ENCODE measurements at regions not wholly inside any gene's neighbourhood (a gene's known extent, or its start where the extent isn't known, plus 50 kb on each side); places are given as distances from the start of the nearest gene placed in this dataset.
A peak's percentile ranks its signal among the peaks of the same experiment; 100 is the strongest.
"Not testable (repeated sequence)": the region's sequence is repeated elsewhere in the genome, so short reads cannot be mapped to it uniquely, and the experiment has no call there.

GRCh38 chr12:46711756-46712155 is 114.0 kb downstream of the SLC38A4 start:
- no peak for DNase-seq (ENCODE audit: low spot score)

- no peak for DNase-seq (ENCODE audit: low spot score)
Measured at GRCh38 chr12:46710125-46710743, 115.6 kb downstream of the SLC38A4 start.

GRCh38 chr12:46702581-46703344 is 123.0 kb downstream of the SLC38A4 start:
- DNase-seq (ENCODE audit: low spot score): no peak

GRCh38 chr12:46701356-46701755 is 124.4 kb downstream of the SLC38A4 start:
- DNase-seq (ENCODE audit: low spot score): no peak

GRCh38 chr12:46699986-46700385 is 125.8 kb downstream of the SLC38A4 start:
- no peak for DNase-seq (ENCODE audit: low spot score)

- DNase-seq (ENCODE audit: low spot score): no peak
Measured at GRCh38 chr12:46698003-46698402, 127.8 kb downstream of the SLC38A4 start.

- DNase-seq (ENCODE audit: low spot score): no peak
Measured at GRCh38 chr12:46693518-46693917, 132.3 kb downstream of the SLC38A4 start.

- DNase-seq (ENCODE audit: low spot score): no peak
Measured at GRCh38 chr12:46693034-46693433, 132.8 kb downstream of the SLC38A4 start.

GRCh38 chr12:46692606-46693005 is 133.2 kb downstream of the SLC38A4 start:
- no peak for DNase-seq (ENCODE audit: low spot score)

GRCh38 chr12:46686267-46686942 is 139.4 kb downstream of the SLC38A4 start:
- DNase-seq (ENCODE audit: low spot score): no peak

- not testable (repeated sequence) for DNase-seq (ENCODE audit: low spot score)
Measured at GRCh38 chr12:46684243-46684642, 141.6 kb downstream of the SLC38A4 start.

GRCh38 chr12:46682148-46682547 is 143.6 kb downstream of the SLC38A4 start:
- peak; percentile 8 for DNase-seq (ENCODE audit: low spot score)

- DNase-seq (ENCODE audit: low spot score): no peak
Measured at GRCh38 chr12:46680506-46680905, 145.3 kb downstream of the SLC38A4 start.

GRCh38 chr12:46679754-46680153 is 146.0 kb downstream of the SLC38A4 start:
- DNase-seq (ENCODE audit: low spot score): no peak

- no peak for DNase-seq (ENCODE audit: low spot score)
Measured at GRCh38 chr12:46678426-46678825, 147.4 kb downstream of the SLC38A4 start.

- DNase-seq (ENCODE audit: low spot score): peak; percentile 49
Measured at GRCh38 chr12:46677749-46678148, 148.0 kb downstream of the SLC38A4 start.

GRCh38 chr12:46676797-46677520 is 148.8 kb downstream of the SLC38A4 start:
- DNase-seq (ENCODE audit: low spot score): no peak

- no peak for DNase-seq (ENCODE audit: low spot score)
Measured at GRCh38 chr12:46676396-46676795, 149.4 kb downstream of the SLC38A4 start.

- peak; percentile 72 for DNase-seq (ENCODE audit: low spot score)
Measured at GRCh38 chr12:46675736-46676135, 150.1 kb downstream of the SLC38A4 start.

GRCh38 chr12:46674800-46675199 is 151.0 kb downstream of the SLC38A4 start:
- DNase-seq (ENCODE audit: low spot score): no peak

GRCh38 chr12:46674129-46674528 is 151.7 kb downstream of the SLC38A4 start:
- no peak for DNase-seq (ENCODE audit: low spot score)

GRCh38 chr12:46671102-46671501 is 154.7 kb downstream of the SLC38A4 start:
- DNase-seq (ENCODE audit: low spot score): no peak
